ENCODE measurements at regions not wholly inside any gene's neighbourhood (a gene's known extent, or its start where the extent isn't known, plus 50 kb on each side); places are given as distances from the start of the nearest gene placed in this dataset.
"Not testable (repeated sequence)": the region's sequence is repeated elsewhere in the genome, so short reads cannot be mapped to it uniquely, and the experiment has no call there.

DNA sequence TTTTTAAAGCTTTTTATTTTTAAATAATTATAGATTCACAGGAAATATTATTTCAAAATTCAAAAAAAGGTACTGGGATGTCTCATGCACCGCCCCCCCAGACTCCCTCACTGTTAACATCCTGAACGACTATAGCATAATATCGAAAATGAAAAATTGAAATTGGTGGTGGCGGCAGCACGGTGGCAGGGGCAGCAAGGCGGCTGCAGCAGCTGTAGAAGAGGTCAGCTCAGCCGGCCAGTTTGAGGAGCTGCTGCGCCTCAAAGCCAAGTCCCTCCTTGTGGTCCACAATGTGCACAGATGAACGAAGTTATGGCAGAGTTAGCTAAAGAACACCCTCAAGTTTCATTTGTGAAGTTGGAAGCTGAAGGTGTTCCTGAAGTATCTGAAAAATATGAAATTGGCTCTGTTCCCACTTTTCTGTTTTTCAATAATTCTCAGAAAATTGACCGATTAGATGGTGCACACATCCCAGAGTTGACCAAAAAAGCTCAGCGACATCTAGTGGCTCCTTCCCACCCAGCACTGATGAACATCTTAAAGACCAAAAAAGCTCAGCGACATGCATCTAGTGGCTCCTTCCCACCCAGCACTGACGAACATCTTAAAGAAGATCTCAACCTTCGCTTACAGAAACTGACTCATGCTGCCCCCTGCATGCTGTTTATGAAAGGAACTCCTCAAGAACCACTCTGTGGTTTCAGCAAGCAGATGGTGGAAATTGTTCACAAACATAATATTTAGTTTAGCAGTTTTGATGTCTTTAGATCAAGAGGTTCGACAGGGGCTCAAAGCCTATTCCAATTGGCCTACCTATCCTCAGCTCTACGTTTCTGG is 100.8 kb downstream of the FAM217A start:
- no peak overlapping the region for H3K27ac ChIP-seq (ENCODE audit: low read depth in 1 of 2, low read length in 2 of 2)
- TF ChIP-seq, protein P1, sequence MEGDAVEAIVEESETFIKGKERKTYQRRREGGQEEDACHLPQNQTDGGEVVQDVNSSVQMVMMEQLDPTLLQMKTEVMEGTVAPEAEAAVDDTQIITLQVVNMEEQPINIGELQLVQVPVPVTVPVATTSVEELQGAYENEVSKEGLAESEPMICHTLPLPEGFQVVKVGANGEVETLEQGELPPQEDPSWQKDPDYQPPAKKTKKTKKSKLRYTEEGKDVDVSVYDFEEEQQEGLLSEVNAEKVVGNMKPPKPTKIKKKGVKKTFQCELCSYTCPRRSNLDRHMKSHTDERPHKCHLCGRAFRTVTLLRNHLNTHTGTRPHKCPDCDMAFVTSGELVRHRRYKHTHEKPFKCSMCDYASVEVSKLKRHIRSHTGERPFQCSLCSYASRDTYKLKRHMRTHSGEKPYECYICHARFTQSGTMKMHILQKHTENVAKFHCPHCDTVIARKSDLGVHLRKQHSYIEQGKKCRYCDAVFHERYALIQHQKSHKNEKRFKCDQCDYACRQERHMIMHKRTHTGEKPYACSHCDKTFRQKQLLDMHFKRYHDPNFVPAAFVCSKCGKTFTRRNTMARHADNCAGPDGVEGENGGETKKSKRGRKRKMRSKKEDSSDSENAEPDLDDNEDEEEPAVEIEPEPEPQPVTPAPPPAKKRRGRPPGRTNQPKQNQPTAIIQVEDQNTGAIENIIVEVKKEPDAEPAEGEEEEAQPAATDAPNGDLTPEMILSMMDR (IDR thresholded peaks at IDR 0.05) = peak; percentile 58
- Mint-ChIP-seq H3K27me3 (ENCODE audit: low read depth in 3 of 3) (peaks cover 2 to 11% (median 4%) of the 10 kb centered on the region in 3 donors), H3K4me3 (no peak overlapping the region), H3K4me1 (peaks cover 3% of the 10 kb centered on the region), H3K9me3 (peaks cover 0 to 4% (median 0%) of the 10 kb centered on the region in 7 donors), H3K27ac (no peak overlapping the region), H3K36me3 (peaks cover 0 to 5% of the 10 kb centered on the region in 2 donors)
- intact Hi-C loops (cut with micrococcal nuclease) = no loop called here
- H3K9me3 ChIP-seq (replicated peaks in 1 of 2; ENCODE audit: control insufficient read depth in 1 of 2, insufficient read depth in 1 of 2, low read length in 2 of 2) = no peaks in the 10 kb centered on the region
- H3K4me2 ChIP-seq (replicated peaks; ENCODE audit: extremely low read depth, low read length, poor library complexity, severe bottlenecking) = no peak overlapping the region
- WGBS (ENCODE audit: insufficient coverage) = 34% methylated on average over 8 of the region's 16 CpGs
- no peaks in the 10 kb centered on the region for H4K20me1 ChIP-seq (ENCODE audit: insufficient read depth, low read length)
- H3K79me2 ChIP-seq (ENCODE audit: insufficient read depth, low read length) = no peaks in the 10 kb centered on the region
- H2AFZ ChIP-seq (ENCODE audit: insufficient read depth, low read depth, low read length, poor library complexity, severe bottlenecking) = no peak overlapping the region
- peak in 2 of 3 donors; percentile 7 to 17 for DNase-seq
- H3K27me3 ChIP-seq (ENCODE audit: control insufficient read depth in 2 of 2, insufficient read depth in 2 of 2, low read length in 2 of 2) = peaks cover 0 to 2% of the 10 kb centered on the region in 2 donors
- no peak overlapping the region for H3K9ac ChIP-seq (ENCODE audit: insufficient read depth, low read length, poor library complexity, severe bottlenecking)
- H3K4me1 ChIP-seq (ENCODE audit: control insufficient read depth in 1 of 2, insufficient read depth in 2 of 2, low read length in 2 of 2) = no peaks in the 10 kb centered on the region
- no peak overlapping the region for H3K4me3 ChIP-seq (replicated peaks in 1 of 3; ENCODE audit: low read depth in 2 of 3, low read length in 3 of 3)
- no peaks in the 10 kb centered on the region for H3K36me3 ChIP-seq (replicated peaks in 1 of 2; ENCODE audit: control insufficient read depth in 1 of 2, insufficient read depth in 2 of 2, low read length in 2 of 2)

DNA sequence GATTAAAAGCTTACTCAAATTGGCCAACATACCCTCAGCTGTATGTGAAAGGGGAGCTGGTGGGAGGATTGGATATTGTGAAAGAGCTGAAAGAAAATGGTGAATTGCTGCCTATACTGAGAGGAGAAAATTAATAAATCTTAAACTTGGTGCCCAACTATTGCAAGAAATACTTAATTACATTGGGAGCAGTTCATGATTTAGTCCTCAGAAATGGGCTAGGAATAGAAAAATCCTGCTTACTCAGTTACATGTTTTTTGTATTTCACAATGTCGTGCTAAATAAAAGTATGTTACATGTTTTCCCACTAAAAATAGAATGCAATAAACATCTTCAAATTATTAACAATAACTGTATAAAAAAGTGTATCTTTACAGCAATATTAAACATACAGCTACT is 100.0 kb downstream of the FAM217A start:
- H3K27me3 Mint-ChIP-seq (ENCODE audit: low read depth in 3 of 3) = peaks cover 2 to 11% (median 4%) of the 10 kb centered on the region in 3 donors
- DNase-seq; H3K36me3 Mint-ChIP-seq; H3K4me1 ChIP-seq (ENCODE audit: control insufficient read depth in 1 of 2, insufficient read depth in 2 of 2, low read length in 2 of 2); H3K4me3 Mint-ChIP-seq; H3K27me3 ChIP-seq (ENCODE audit: control insufficient read depth in 2 of 2, insufficient read depth in 2 of 2, low read length in 2 of 2); intact Hi-C loops (cut with micrococcal nuclease); H3K27ac Mint-ChIP-seq; H3K36me3 ChIP-seq (replicated peaks in 1 of 2; ENCODE audit: control insufficient read depth in 1 of 2, insufficient read depth in 2 of 2, low read length in 2 of 2); H3K4me3 ChIP-seq (replicated peaks in 1 of 3; ENCODE audit: low read depth in 2 of 3, low read length in 3 of 3); H2AFZ ChIP-seq (ENCODE audit: insufficient read depth, low read depth, low read length, poor library complexity, severe bottlenecking); H3K9me3 ChIP-seq (replicated peaks in 1 of 2; ENCODE audit: control insufficient read depth in 1 of 2, insufficient read depth in 1 of 2, low read length in 2 of 2); H3K79me2 ChIP-seq (ENCODE audit: insufficient read depth, low read length); H3K9ac ChIP-seq (ENCODE audit: insufficient read depth, low read length, poor library complexity, severe bottlenecking); H3K27ac ChIP-seq (ENCODE audit: low read depth in 1 of 2, low read length in 2 of 2); H4K20me1 ChIP-seq (ENCODE audit: insufficient read depth, low read length); H3K4me1 Mint-ChIP-seq; H3K9me3 Mint-ChIP-seq; H3K4me2 ChIP-seq (replicated peaks; ENCODE audit: extremely low read depth, low read length, poor library complexity, severe bottlenecking): not testable (repeated sequence)
- no CpG with 5 or more reads among the region's 1 CpG for WGBS (ENCODE audit: insufficient coverage)
